ENCODE measurements at regions not wholly inside any gene's neighbourhood (a gene's known extent, or its start where the extent isn't known, plus 50 kb on each side); places are given as distances from the start of the nearest gene placed in this dataset.

DNA sequence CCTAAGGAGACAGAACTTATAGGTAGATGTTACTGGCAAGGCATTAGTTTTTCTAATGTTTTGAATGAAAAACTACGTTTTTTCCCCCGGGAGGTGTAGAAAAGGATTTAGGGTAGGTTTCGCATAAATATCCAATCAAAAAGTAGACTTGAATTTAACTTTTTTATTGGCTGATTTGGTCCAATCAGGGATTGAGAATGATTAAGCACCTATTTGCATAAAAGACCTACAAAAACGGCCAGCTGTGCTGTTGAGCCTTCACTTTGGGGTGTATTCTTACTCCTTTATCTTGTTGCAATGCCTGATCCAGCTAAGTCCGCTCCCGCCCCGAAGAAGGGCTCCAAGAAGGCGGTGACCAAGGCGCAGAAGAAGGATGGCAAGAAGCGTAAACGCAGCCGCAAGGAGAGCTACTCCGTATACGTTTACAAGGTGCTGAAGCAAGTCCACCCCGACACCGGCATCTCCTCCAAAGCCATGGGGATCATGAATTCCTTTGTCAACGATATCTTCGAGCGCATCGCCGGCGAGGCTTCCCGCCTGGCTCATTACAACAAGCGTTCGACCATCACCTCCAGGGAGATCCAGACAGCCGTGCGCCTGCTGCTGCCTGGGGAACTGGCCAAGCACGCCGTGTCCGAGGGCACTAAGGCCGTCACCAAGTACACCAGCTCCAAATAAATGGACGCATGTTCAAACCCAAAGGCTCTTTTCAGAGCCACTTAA, 113.5 kb upstream of the BTN3A2 start:
- no peaks in the 10 kb centered on the region for H3K36me3 ChIP-seq (replicated peaks in 1 of 2; ENCODE audit: control insufficient read depth in 1 of 2, insufficient read depth in 2 of 2, low read length in 1 of 2)
- H2AFZ ChIP-seq (ENCODE audit: low read depth): peak overlapping the region; percentile 95
- peak overlapping the region; percentile 98 for H3K4me2 ChIP-seq
- peak; percentile 69 for DNase-seq
- peak overlapping the region; percentile 78 for H3K9ac ChIP-seq
- TF ChIP-seq, protein P1, sequence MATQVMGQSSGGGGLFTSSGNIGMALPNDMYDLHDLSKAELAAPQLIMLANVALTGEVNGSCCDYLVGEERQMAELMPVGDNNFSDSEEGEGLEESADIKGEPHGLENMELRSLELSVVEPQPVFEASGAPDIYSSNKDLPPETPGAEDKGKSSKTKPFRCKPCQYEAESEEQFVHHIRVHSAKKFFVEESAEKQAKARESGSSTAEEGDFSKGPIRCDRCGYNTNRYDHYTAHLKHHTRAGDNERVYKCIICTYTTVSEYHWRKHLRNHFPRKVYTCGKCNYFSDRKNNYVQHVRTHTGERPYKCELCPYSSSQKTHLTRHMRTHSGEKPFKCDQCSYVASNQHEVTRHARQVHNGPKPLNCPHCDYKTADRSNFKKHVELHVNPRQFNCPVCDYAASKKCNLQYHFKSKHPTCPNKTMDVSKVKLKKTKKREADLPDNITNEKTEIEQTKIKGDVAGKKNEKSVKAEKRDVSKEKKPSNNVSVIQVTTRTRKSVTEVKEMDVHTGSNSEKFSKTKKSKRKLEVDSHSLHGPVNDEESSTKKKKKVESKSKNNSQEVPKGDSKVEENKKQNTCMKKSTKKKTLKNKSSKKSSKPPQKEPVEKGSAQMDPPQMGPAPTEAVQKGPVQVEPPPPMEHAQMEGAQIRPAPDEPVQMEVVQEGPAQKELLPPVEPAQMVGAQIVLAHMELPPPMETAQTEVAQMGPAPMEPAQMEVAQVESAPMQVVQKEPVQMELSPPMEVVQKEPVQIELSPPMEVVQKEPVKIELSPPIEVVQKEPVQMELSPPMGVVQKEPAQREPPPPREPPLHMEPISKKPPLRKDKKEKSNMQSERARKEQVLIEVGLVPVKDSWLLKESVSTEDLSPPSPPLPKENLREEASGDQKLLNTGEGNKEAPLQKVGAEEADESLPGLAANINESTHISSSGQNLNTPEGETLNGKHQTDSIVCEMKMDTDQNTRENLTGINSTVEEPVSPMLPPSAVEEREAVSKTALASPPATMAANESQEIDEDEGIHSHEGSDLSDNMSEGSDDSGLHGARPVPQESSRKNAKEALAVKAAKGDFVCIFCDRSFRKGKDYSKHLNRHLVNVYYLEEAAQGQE (IDR thresholded peaks at IDR 0.05; ENCODE audit: low read depth, low read length): peak; percentile 79
- peak; percentile 30; the same call in 1 of the 2 replicates for TF ChIP-seq MAX (IDR thresholded peaks at IDR 0.05; ENCODE audit: low read depth)
- TF ChIP-seq JUND (IDR thresholded peaks at IDR 0.05): peak; percentile 26
- TF ChIP-seq ZBTB33 (IDR thresholded peaks at IDR 0.05; ENCODE audit: borderline replicate concordance, low read depth): peak; percentile 95
- peak; percentile 56 for TF ChIP-seq TCF12 (IDR thresholded peaks at IDR 0.05)
- TF ChIP-seq TEAD4 (IDR thresholded peaks at IDR 0.05; ENCODE audit: borderline replicate concordance, insufficient read depth): no peak
- peak; percentile 83 for TF ChIP-seq MXI1 (IDR thresholded peaks at IDR 0.05; ENCODE audit: low read depth, low read length)
- peak in 1 of 2 experiments; percentile 65; a peak in 1 of 4 replicates for TF ChIP-seq EP300 (IDR thresholded peaks at IDR 0.05; ENCODE audit: borderline replicate concordance in 1 of 2, low read depth in 1 of 2, low read length in 1 of 2)
- 0 out of 2 replicates have a peak, but pooled peaks have one; percentile 23 for TF ChIP-seq ELF1 (IDR thresholded peaks at IDR 0.05)
- TF ChIP-seq, protein P2, sequence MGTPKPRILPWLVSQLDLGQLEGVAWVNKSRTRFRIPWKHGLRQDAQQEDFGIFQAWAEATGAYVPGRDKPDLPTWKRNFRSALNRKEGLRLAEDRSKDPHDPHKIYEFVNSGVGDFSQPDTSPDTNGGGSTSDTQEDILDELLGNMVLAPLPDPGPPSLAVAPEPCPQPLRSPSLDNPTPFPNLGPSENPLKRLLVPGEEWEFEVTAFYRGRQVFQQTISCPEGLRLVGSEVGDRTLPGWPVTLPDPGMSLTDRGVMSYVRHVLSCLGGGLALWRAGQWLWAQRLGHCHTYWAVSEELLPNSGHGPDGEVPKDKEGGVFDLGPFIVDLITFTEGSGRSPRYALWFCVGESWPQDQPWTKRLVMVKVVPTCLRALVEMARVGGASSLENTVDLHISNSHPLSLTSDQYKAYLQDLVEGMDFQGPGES (IDR thresholded peaks at IDR 0.05; ENCODE audit: low read depth, low read length): peak; percentile 57; the same call in 1 of the 2 replicates
- TF ChIP-seq GATA2 (CRISPR knock-in tag; IDR thresholded peaks at IDR 0.05): peak; percentile 60; the same call in 1 of the 2 replicates
- no peak for TF ChIP-seq FOXJ3 (CRISPR knock-in tag; IDR thresholded peaks at IDR 0.05)
- TF ChIP-seq FOXM1 (IDR thresholded peaks at IDR 0.05; ENCODE audit: low read depth): peak; percentile 48; the same call in 1 of the 2 replicates
- TF ChIP-seq SIN3A (IDR thresholded peaks at IDR 0.05; ENCODE audit: borderline replicate concordance, low read depth, low read length): peak; percentile 96; the same call in 1 of the 2 replicates
- no peak for TF ChIP-seq YY1 (IDR thresholded peaks at IDR 0.05; ENCODE audit: low read depth)
- TF ChIP-seq MEF2A (IDR thresholded peaks at IDR 0.05; ENCODE audit: borderline replicate concordance, low read depth): peak; percentile 42; the same call in 1 of the 2 replicates
- peak; percentile 97 for TF ChIP-seq TAF1 (IDR thresholded peaks at IDR 0.05; ENCODE audit: borderline replicate concordance, low read depth, low read length)
- TF ChIP-seq CTCF (IDR thresholded peaks at IDR 0.05): no peak
- peak; percentile 100 for TF ChIP-seq POLR2AphosphoS5 (IDR thresholded peaks at IDR 0.05; ENCODE audit: low read depth, low read length)
- TF ChIP-seq, protein P3, sequence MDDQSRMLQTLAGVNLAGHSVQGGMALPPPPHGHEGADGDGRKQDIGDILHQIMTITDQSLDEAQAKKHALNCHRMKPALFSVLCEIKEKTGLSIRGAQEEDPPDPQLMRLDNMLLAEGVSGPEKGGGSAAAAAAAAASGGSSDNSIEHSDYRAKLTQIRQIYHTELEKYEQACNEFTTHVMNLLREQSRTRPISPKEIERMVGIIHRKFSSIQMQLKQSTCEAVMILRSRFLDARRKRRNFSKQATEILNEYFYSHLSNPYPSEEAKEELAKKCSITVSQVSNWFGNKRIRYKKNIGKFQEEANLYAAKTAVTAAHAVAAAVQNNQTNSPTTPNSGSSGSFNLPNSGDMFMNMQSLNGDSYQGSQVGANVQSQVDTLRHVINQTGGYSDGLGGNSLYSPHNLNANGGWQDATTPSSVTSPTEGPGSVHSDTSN (IDR thresholded peaks at IDR 0.05): peak; percentile 37; the same call in 1 of the 2 replicates
- no peak for TF ChIP-seq EZH2phosphoT487 (IDR thresholded peaks at IDR 0.05; ENCODE audit: borderline replicate concordance, low read depth)
- TF ChIP-seq NFIC (IDR thresholded peaks at IDR 0.05; ENCODE audit: borderline replicate concordance): no peak
- H3K79me2 ChIP-seq (ENCODE audit: insufficient read depth): peaks cover 27% of the 10 kb centered on the region
- ChIA-PET POLR2A (interaction anchor here (0.9 to 5.4 kb wide), 20 partner anchors 9 to 1639 kb away, joined by 3 to 120 read pairs (median 5); a partner anchor contains a TSS), CTCF (interaction anchor here (0.7 to 3.3 kb wide), 8 partner anchors 9 to 1544 kb away, joined by 3 to 12 read pairs (median 3); a partner anchor contains a TSS)
- no peaks in the 10 kb centered on the region for H3K9me2 ChIP-seq
- H3K4me3 ChIP-seq (ENCODE audit: low read depth in 2 of 2, low read length in 1 of 2): peak overlapping the region; percentile 88 to 92
- WGBS (ENCODE audit: low lambda C conversion rate): 9% methylated on average over 28 of the region's 32 CpGs
- peaks cover 44% of the 10 kb centered on the region for H3F3A ChIP-seq (replicated peaks; ENCODE audit: insufficient read depth)
- H3K27me3 ChIP-seq (ENCODE audit: insufficient read depth): no peaks in the 10 kb centered on the region
- peak overlapping the region; percentile 85 to 97 for H3K27ac ChIP-seq (ENCODE audit: low read depth in 2 of 2, low read length in 1 of 2)
- no peaks in the 10 kb centered on the region for H3K9me3 ChIP-seq
- peaks cover 0 to 7% of the 10 kb centered on the region in 2 experiments; a peak in 3 of 4 replicates for H3K4me1 ChIP-seq (ENCODE audit: control insufficient read depth in 1 of 2, insufficient read depth in 2 of 2, low read depth in 1 of 2, low read length in 1 of 2)
- H4K20me1 ChIP-seq (ENCODE audit: insufficient read depth): no peaks in the 10 kb centered on the region

Measured in SK-N-SH (cell line).